ENCODE measurements at regions not wholly inside any gene's neighbourhood (a gene's known extent, or its start where the extent isn't known, plus 50 kb on each side); places are given as distances from the start of the nearest gene placed in this dataset.

DNA sequence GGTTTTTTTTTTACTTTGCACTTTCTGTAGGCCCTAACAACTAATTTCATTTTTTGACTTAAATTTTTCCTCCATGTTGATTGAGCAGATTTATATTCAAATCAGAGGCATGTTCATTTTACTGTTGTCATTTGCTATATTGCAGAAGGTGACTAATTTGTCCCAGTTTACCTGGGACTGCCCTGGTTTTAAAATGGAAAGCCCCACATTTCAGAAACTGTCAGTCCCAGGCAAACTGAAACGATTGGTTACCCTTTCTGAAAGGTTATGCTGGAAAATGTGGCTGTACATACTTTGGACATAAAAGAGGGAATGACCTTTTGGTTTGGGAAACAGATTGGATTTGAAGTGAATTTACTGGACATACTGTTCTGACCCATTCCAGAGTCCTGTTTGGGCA, 160.0 kb downstream of the SPCS3 start:
- TF ChIP-seq, protein P1, sequence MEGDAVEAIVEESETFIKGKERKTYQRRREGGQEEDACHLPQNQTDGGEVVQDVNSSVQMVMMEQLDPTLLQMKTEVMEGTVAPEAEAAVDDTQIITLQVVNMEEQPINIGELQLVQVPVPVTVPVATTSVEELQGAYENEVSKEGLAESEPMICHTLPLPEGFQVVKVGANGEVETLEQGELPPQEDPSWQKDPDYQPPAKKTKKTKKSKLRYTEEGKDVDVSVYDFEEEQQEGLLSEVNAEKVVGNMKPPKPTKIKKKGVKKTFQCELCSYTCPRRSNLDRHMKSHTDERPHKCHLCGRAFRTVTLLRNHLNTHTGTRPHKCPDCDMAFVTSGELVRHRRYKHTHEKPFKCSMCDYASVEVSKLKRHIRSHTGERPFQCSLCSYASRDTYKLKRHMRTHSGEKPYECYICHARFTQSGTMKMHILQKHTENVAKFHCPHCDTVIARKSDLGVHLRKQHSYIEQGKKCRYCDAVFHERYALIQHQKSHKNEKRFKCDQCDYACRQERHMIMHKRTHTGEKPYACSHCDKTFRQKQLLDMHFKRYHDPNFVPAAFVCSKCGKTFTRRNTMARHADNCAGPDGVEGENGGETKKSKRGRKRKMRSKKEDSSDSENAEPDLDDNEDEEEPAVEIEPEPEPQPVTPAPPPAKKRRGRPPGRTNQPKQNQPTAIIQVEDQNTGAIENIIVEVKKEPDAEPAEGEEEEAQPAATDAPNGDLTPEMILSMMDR (IDR thresholded peaks at IDR 0.05), result no peak
- no peak for TF ChIP-seq POLR2A (IDR thresholded peaks at IDR 0.05)
